Upper lobe of left lung (tissue), 4 donors: ENCODE measurements at regions not wholly inside any gene's neighbourhood (a gene's known extent, or its start where the extent isn't known, plus 50 kb on each side); places are given as distances from the start of the nearest gene placed in this dataset.

Experiments
- EP300 ChIP-seq, 4 donors: sonication (generic); formaldehyde crosslinking; IDR thresholded peaks; one replicate each; pipeline ENCODE4 v1.5.1; 2017; ENCODE audit warnings: antibody characterized with exemption in 4 of 4, control low read depth in 2 of 4
- TF ChIP-seq, protein P1 (sequence below), 6 experiments: fragments of 450-650 bp in 4 of 6; fragments of 200-600 bp in 2 of 6; sonication (generic) in 2 of 6; IDR thresholded peaks; one replicate each; pipeline ENCODE4 v1.5.1; 2016 to 2019; ENCODE audit warnings: antibody characterized with exemption in 6 of 6

DNA sequence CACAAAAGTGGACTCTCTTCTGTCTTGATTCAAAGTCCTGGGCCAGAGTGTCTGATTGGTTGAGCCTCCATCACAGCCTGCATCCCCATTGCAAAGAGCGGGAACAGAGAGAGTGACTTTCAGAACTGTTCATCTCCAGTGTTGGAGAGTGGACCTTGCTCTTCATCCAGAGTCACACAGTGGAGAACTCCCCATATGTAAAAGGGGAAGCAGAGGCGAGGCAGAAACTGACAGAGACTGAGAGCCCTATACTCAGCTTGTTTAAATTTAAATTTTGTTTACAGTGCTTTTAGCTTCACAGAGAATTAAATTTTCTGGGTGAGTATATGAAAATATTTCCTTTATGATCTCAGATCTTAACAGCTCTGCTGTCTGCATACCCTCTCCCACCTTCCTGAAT lies 70.0 kb upstream of the SSBP2 start:
- TF ChIP-seq, protein P1, sequence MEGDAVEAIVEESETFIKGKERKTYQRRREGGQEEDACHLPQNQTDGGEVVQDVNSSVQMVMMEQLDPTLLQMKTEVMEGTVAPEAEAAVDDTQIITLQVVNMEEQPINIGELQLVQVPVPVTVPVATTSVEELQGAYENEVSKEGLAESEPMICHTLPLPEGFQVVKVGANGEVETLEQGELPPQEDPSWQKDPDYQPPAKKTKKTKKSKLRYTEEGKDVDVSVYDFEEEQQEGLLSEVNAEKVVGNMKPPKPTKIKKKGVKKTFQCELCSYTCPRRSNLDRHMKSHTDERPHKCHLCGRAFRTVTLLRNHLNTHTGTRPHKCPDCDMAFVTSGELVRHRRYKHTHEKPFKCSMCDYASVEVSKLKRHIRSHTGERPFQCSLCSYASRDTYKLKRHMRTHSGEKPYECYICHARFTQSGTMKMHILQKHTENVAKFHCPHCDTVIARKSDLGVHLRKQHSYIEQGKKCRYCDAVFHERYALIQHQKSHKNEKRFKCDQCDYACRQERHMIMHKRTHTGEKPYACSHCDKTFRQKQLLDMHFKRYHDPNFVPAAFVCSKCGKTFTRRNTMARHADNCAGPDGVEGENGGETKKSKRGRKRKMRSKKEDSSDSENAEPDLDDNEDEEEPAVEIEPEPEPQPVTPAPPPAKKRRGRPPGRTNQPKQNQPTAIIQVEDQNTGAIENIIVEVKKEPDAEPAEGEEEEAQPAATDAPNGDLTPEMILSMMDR (IDR thresholded peaks at IDR 0.05): no peak
- no peak for TF ChIP-seq EP300 (IDR thresholded peaks at IDR 0.05)
